ENCODE measurements at regions not wholly inside any gene's neighbourhood (a gene's known extent, or its start where the extent isn't known, plus 50 kb on each side); places are given as distances from the start of the nearest gene placed in this dataset.
"Not testable (repeated sequence)": the region's sequence is repeated elsewhere in the genome, so short reads cannot be mapped to it uniquely, and the experiment has no call there.

GRCh38 chr4:170794525-170794924, 704.8 kb upstream of the AADAT start:
- DNase-seq (ENCODE audit: low spot score), result no peak

- DNase-seq (ENCODE audit: low spot score), result not testable (repeated sequence)
Observed at GRCh38 chr4:170788540-170789051, 698.8 kb upstream of the AADAT start.

DNA sequence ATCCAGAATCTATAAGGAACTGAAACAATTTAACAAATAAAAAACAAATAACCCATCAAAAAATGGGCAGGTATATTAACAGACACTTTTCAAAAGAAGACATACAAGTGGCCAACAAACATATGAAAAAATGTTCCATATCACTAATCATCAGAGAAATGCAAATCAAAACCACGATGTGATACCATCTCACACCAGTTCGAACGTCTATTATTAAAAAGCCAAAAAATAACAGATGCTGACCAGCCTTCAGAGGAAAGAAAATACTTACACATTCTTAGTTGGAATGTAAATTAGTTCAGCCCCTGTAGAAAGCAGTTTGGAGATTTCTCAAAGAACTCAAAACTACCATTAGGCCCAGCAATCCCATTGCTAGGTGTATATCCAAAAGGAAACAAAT, 687.9 kb upstream of the AADAT start:
- DNase-seq (ENCODE audit: low spot score), result no peak

- no peak for DNase-seq (ENCODE audit: low spot score)
Observed at GRCh38 chr4:170776983-170777382, 687.2 kb upstream of the AADAT start.

DNA sequence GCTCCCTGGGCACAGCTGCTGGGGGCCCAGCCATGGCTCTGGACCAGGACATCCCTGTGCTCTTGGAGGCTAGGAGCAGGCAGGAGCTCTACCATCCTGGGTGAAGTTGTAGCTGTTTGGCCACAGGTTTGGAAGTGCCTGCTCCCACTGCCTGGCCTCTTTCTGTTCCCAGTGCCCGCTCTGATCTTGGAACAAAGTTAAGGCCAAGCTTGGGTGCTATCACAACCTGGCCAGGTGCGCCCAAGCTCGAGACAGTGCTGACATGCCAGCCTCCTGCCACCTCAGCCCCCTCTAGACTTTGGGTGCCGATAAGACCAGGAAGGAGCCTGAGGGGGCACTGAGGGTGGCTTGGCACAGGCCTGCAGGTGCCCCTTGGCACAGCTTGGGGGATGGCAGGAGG, 686.1 kb upstream of the AADAT start:
- no peak for DNase-seq (ENCODE audit: low spot score)

DNA sequence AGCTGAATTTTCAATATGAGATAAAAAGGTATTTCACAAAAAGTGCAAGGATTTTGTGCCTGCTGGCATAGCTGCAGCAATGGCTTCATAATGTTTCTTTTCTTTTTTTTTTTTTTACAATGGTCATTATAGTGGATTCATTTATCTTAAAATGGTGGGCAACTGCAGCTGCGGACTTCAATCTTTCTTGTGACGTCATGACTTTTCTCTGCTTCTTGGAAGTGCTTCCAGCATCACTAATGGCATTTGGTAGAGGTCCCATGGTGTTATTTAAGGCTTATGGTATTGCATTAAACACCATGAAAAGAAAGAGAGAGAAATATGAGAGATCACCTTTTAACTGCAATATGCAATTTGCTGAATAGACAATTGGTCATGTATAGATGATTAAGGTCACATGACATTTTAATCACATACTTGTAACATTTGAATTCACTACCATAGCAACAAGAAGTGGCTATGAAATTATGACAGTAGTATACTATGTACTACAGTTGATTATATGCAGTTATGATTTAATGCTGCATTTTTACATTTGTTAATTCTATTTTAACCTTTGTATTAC, 684.0 kb upstream of the AADAT start:
- DNase-seq (ENCODE audit: low spot score), result no peak

DNA sequence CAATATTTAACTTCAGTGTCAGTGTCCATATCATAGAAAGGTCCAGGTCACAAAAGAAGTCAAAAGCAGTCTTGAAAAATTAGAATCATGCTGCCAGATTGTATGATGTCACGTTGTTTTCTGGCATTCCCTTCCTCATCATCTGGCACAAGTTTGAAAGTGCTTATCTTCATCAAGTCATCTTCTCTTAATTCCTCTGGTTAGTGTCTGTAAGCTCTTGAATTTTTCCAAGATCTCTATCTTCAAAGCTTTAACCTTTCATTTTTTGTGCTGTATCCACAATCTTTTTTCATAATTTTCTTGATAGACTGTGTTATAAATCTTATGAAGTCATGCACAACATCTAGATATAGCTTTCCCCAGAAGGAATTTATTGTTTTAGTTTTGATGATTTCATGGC, 682.7 kb upstream of the AADAT start:
- no peak for DNase-seq (ENCODE audit: low spot score)

GRCh38 chr4:170770664-170771063, 680.9 kb upstream of the AADAT start:
- DNase-seq (ENCODE audit: low spot score), result no peak

DNA sequence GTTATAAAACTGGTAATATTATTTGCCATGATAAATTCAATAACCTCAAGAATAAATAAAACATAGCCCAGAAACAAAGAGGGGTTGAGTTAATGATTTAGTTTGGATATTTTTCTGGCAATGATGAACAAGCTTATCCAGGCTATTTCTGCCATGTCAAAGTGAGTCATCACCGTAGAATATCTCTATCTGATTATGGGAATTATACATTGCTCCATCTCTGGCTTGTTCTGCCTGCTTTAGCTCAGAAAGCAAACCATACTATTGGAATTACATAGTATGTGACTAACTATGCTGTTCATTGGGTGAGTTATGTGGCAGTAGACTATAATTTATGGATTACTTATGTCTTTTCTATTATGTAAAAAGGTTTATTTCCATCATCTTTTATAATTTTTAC, 680.1 kb upstream of the AADAT start:
- no peak for DNase-seq (ENCODE audit: low spot score)

- DNase-seq (ENCODE audit: low spot score), result no peak
Observed at GRCh38 chr4:170758988-170759387, 669.2 kb upstream of the AADAT start.

DNA sequence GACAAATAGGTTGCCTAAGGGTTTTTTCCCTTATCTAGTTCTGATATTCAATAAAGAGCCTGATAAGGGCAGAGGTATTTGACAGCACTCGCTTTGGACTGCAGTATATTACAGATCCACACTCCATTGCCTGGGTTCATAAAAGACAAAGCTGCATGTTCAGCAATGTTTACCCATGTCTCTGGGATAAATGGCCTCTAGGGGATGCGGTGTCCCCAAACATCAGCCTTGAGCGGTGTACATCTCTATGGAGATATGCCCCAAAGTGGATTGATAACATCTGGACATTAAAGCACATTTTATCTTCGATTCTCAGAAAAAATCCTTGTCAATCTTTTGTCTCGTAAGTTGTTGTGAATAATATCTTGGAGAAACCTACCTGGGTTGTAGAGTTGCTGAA, 660.8 kb upstream of the AADAT start:
- DNase-seq (ENCODE audit: low spot score), result no peak

DNA sequence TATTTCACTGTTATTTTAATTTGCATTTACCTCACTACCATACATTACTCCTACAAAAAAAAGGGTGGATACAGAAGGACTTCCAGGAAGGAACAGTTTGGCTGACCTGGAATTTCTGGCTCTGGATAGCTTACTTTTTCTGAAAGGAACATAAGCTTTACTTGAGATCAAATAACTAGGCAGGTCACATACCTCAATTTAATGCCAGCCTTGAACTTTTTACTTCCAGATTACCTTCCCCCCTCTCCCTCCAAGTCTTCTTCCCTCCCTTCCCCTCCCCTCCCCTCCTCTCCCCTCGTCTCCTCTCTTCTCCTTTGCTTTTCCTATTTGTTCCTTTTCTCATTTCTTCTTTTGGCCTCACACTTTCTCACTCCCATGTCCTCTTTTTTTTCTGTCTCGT, 659.2 kb upstream of the AADAT start:
- DNase-seq (ENCODE audit: low spot score), result no peak

GRCh38 chr4:170743633-170744032, 653.9 kb upstream of the AADAT start:
- no peak for DNase-seq (ENCODE audit: low spot score)

DNA sequence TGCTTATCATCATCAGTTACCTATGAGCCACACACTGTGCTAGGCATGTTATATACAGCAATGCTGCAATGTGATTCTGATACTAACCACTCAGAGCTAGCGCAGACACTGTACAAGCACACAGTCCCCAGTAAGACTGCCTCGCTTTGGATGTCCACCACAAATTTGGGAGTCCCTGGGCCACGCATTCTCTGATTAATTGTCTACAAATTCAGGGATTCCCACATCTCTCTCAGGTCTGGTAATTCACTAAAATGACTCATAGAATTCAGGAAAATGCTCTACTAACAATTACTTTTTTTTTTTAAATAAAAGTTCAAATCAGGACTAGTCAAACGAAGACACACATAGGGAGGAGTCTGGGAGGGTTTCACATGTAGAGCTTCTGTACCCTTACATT, 652.1 kb upstream of the AADAT start:
- no peak for DNase-seq (ENCODE audit: low spot score)

DNA sequence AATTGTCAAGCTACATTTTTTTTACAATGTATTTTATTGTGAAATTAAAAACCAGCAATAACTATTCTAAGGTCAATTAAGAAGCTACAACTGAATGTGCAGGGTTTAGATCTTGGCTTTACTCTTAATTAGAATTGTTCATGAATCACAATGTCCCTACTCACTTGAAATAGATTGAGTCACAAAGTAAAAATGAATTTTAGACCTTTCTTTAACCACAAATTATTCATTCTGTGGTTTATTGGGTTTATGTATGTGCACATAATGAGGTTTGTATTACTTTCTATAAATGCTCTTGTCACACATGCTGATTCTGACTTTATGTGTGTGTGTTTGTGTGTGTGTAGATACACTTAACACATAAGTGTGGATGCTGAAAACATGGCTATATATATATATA, 647.0 kb upstream of the AADAT start:
- DNase-seq (ENCODE audit: low spot score), result no peak

DNA sequence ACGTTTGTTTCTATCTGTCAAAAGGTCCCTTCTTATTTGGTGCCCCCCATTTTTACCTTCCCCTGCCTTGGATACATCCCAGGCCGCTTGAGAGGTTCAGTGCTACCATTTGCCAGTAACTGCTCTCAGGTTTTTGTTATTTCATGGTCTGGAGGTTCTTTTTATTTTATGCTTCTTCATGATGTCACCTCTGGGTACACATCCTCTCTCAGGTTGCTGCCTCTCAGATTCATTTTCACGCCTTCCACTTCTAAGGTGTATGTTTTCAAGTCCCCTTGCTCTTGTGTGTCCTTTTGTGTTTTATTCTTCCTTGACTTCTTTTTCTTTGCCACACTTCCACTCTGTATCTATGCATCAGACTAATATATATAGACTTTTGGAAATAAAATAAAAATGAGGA, 640.1 kb upstream of the AADAT start:
- DNase-seq (ENCODE audit: low spot score), result no peak

- no peak for DNase-seq (ENCODE audit: low spot score)
Observed at GRCh38 chr4:170729236-170729635, 639.5 kb upstream of the AADAT start.

DNA sequence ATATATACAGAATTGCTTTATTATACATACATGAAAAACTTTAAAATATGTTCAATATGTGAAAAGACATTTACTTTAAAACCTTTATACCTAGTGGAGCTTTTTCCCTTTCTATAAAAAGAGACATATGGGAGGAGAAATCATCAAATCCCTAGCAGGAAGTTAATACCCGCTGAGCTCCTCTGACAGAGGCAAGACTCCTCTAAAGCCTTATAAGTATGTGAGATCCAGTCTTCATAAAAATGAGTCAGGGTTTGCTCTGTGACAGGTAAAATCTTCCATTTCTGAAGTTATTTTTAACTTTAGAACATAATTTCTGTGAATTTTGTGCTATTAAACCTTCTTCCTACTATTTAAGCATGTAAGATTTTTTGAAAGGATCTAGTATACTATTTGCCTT, 634.4 kb upstream of the AADAT start:
- no peak for DNase-seq (ENCODE audit: low spot score)

DNA sequence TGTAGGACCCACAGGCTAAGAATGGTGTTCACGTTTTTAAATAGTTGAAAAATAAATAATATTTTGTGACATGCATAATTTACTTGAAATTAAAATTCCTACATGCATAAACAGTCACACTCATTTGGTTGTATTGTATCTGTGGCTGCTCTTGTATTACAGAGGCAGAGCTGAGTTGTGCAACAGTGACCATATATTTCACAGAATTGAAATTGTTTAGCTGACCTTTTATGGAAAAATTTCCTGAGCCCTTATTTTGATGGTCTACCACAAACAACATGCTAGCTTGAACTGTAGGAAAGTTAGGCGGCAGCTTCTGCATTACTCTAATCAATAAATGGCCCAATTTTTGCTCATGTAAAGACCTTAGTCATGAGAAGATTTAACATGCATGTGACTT, 633.4 kb upstream of the AADAT start:
- DNase-seq (ENCODE audit: low spot score), result no peak

DNA sequence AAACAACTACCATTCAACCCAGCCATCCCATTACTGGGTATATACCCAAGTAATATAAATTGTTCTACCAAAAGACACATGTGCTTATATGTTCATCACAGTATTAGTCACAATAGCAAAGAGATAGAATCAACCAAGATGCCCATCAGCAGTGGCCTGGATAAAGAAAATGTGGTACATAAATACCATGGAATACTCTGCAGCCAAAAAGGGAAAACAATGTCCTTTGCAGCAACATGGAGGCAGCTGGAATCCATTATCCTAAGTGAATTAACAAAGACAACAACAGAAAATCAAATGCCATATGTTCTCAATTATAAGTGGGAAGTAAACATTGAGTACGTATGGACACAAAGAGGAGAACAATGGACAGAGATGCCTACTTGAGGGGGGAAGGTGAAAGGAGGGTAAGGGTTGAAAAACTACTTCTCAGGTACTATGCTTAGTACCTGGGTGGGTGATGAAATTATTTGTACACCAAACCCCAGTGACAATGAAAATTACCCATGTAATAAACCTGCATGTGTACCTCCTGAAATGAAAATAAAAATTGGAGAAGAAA, 632.1 kb upstream of the AADAT start:
- no peak for DNase-seq (ENCODE audit: low spot score)

GRCh38 chr4:170716868-170717267, 627.1 kb upstream of the AADAT start:
- DNase-seq (ENCODE audit: low spot score), result no peak

DNA sequence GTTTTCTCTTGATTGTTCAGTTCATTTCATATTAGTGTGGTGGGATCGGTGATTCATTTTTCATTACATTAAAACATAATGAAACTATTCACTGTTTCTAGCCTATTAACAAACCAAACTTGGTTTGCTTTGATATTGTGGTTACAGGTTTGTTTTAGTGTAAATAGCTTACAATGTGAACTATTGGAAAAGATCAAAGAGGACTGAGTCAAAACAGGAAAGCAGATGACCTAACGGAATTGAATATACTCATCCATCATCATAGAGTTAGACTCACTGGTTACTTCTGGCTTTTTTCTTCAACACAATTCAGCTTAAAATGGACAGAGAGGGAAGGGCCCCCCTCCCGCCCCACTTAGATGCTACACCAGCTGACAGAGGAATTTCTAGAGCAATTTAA, 616.2 kb upstream of the AADAT start:
- no peak for DNase-seq (ENCODE audit: low spot score)

GRCh38 chr4:170700064-170700463, 610.3 kb upstream of the AADAT start:
- DNase-seq (ENCODE audit: low spot score), result no peak

- DNase-seq (ENCODE audit: low spot score), result no peak
Observed at GRCh38 chr4:170698334-170698733, 608.6 kb upstream of the AADAT start.

Data from HuH-7 (cell line).